Liver (tissue), 8 donors: ENCODE measurements at regions not wholly inside any gene's neighbourhood (a gene's known extent, or its start where the extent isn't known, plus 50 kb on each side); places are given as distances from the start of the nearest gene placed in this dataset.

ENCODE experiments used
- DNase-seq: peaks from one replicate; pipeline ENCODE4 v3.0.0-alpha.2; 2017; ENCODE audit warnings: low spot score
- H3K27ac ChIP-seq, 2 donors: one replicate each; pipeline ENCODE4 v1.7.0; 2013; ENCODE audit warnings: inconsistent platforms in 2 of 2, low read length in 2 of 2, control low read depth in 1 of 2, low read depth in 1 of 2, mild to moderate bottlenecking in 1 of 2
- H3K27me3 ChIP-seq, 4 donors: one replicate each; pipeline versions ENCODE4 v1.6.1 to v1.7.0; 2013; ENCODE audit warnings: low read length in 3 of 4, inconsistent platforms in 1 of 4, mild to moderate bottlenecking in 1 of 4, moderate library complexity in 1 of 4; ENCODE audit not compliant: control insufficient read depth in 4 of 4, insufficient read depth in 4 of 4
- H3K36me3 ChIP-seq, 4 donors: one replicate each; pipeline versions ENCODE4 v1.6.1 to v1.7.0; 2013; ENCODE audit warnings: low read length in 3 of 4, mild to moderate bottlenecking in 3 of 4, low read depth in 1 of 4, moderate library complexity in 1 of 4; ENCODE audit not compliant: control insufficient read depth in 4 of 4, insufficient read depth in 3 of 4
- H3K4me1 ChIP-seq, 4 donors: one replicate each; pipeline versions ENCODE4 v1.6.1 to v1.7.0; 2013; ENCODE audit warnings: low read length in 3 of 4, mild to moderate bottlenecking in 3 of 4, moderate library complexity in 1 of 4; ENCODE audit not compliant: control insufficient read depth in 4 of 4, insufficient read depth in 4 of 4
- H3K4me3 ChIP-seq, 3 donors: one replicate each; pipeline versions ENCODE4 v1.6.1 to v1.7.0; 2013; ENCODE audit warnings: low read length in 3 of 3, control low read depth in 1 of 3, low read depth in 1 of 3, mild to moderate bottlenecking in 1 of 3
- H3K9ac ChIP-seq, 2 donors: one replicate each; pipeline ENCODE4 v1.7.0; 2013; ENCODE audit warnings: low read length in 2 of 2, mild to moderate bottlenecking in 2 of 2, moderate library complexity in 2 of 2, control low read depth in 1 of 2, low read depth in 1 of 2
- H3K9me3 ChIP-seq, 4 donors: one replicate each; pipeline versions ENCODE4 v1.6.1 to v1.7.0; 2013; ENCODE audit warnings: low read length in 3 of 4; ENCODE audit not compliant: control insufficient read depth in 4 of 4
- EGR1 ChIP-seq, 2 donors: IDR thresholded peaks; 2 replicates each; pipeline ENCODE4 v1.6.1; 2016 to 2018; ENCODE audit warnings: antibody characterized with exemption in 2 of 2, low read depth in 2 of 2
- FOXA1 ChIP-seq: IDR thresholded peaks from 2 replicates; pipeline ENCODE4 v1.6.1; 2016; ENCODE audit warnings: antibody characterized with exemption
- FOXA2 ChIP-seq: IDR thresholded peaks from 2 replicates; pipeline ENCODE4 v1.6.1; 2016; ENCODE audit warnings: antibody characterized with exemption
- GABPA ChIP-seq, 2 donors: IDR thresholded peaks in 1 of 2; conservative IDR thresholded peaks in 1 of 2; 2 replicates each; pipeline ENCODE4 v1.6.1; 2016; ENCODE audit warnings: antibody characterized with exemption in 2 of 2, mild to moderate bottlenecking in 1 of 2, moderate library complexity in 1 of 2
- HNF4A ChIP-seq, 2 donors: conservative IDR thresholded peaks; 2 replicates each; pipeline ENCODE4 v1.6.1; 2016; ENCODE audit warnings: antibody characterized with exemption in 2 of 2, mild to moderate bottlenecking in 2 of 2
- HNF4G ChIP-seq: IDR thresholded peaks from 2 replicates; pipeline ENCODE4 v1.6.1; 2016; ENCODE audit warnings: antibody characterized with exemption
- NR2F2 ChIP-seq: IDR thresholded peaks from 2 replicates; pipeline ENCODE4 v1.6.1; 2016; ENCODE audit warnings: antibody characterized with exemption
- RAD21 ChIP-seq, 2 donors: IDR thresholded peaks; 2 replicates each; pipeline ENCODE4 v1.6.1; 2016; ENCODE audit warnings: antibody characterized with exemption in 2 of 2, mild to moderate bottlenecking in 2 of 2
- SP1 ChIP-seq: IDR thresholded peaks from 2 replicates; pipeline ENCODE4 v1.6.1; 2018; ENCODE audit warnings: antibody characterized with exemption, mild to moderate bottlenecking
- TAF1 ChIP-seq: conservative IDR thresholded peaks from 2 replicates; pipeline ENCODE4 v1.6.1; 2016; ENCODE audit warnings: antibody characterized with exemption, mild to moderate bottlenecking
- YY1 ChIP-seq: IDR thresholded peaks from 2 replicates; pipeline ENCODE4 v1.6.1; 2016; ENCODE audit warnings: antibody characterized with exemption, mild to moderate bottlenecking
- WGBS: extraction: QIAGEN DNeasy Blood & Tissue Kit; methylation state at CpG from one replicate; pipeline ENCODE4 v1.1.7; 2013; 5-methylcytosine and 5-hydroxymethylcytosine counted together
- TF ChIP-seq, protein P1 (sequence below): IDR thresholded peaks from 2 replicates; pipeline ENCODE4 v1.6.1; 2016; ENCODE audit warnings: antibody characterized with exemption
- TF ChIP-seq, protein P2 (sequence below): fragments of 150-350 bp; IDR thresholded peaks from 2 replicates; pipeline ENCODE4 v1.5.1; 2017; ENCODE audit warnings: improper control_type of control experiment, low read depth, low read length; ENCODE audit not compliant: missing input control
- TF ChIP-seq, protein P3 (sequence below): IDR thresholded peaks from 2 replicates; pipeline ENCODE4 v1.6.1; 2016; ENCODE audit warnings: antibody characterized with exemption, mild to moderate bottlenecking
- donor health status: healthy.
- donor health status: healthy.
- donor health status: healthy.
- donor health status: healthy.
- donor health status: healthy.

DNA sequence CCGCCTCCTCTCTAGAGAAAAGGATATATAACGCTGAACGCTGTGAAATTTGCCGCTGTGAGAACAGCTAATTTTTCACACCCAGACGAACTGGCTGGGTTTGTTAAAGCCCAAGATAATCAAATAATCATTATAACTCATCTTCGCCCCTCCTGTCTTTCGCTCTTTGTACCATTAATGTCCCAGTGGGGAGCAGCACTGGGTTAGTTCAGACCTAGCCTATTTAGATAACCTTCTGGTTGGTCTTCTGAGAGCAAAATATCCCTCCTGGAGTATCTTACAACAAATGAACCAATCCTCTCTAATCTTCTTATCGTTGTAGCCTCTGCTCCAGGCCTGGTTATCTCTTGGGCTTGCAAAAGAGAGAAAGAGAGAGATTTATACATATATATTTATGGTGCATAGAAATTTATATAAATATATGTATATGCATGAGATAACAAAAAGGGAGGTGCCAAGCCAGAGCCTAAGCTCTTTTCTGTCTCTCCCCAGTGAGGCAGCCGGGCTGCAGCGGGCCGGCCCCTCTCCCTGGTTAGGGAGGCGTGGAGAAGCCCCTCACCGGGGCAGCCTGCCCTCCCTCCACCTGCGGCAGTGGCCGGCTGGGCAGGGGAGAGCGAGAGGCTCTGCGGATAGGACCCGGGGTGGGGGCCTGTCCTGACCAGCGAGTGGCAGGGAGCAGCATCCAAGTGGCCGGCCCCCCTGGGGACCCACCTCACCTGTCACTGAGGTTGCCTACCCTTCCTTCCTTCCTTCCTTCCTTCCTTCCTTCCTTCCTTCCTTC, 202.0 kb upstream of the LHX5 start:
- Histone ChIP-seq H3K9me3 (no peaks in the 10 kb centered on the region), H3K36me3 (no peaks in the 10 kb centered on the region), H3K4me3 (no peak overlapping the region), H3K27ac (no peak overlapping the region), H3K4me1 (no peaks in the 10 kb centered on the region), H3K27me3 (peaks cover 0 to 12% (median 2%) of the 10 kb centered on the region in 4 donors), H3K9ac (no peak overlapping the region)
- DNase-seq, result no peak
- 56% methylated on average over 20 of the region's 20 CpGs for WGBS
- TF ChIP-seq HNF4A (conservative IDR thresholded peaks at IDR 0.05), result no peak
- no peak for TF ChIP-seq FOXA2
- TF ChIP-seq YY1, result no peak
- no peak for TF ChIP-seq GABPA (IDR thresholded peaks at IDR 0.05 in 1 of 2, conservative IDR thresholded peaks at IDR 0.05 in 1 of 2)
- TF ChIP-seq, protein P1, sequence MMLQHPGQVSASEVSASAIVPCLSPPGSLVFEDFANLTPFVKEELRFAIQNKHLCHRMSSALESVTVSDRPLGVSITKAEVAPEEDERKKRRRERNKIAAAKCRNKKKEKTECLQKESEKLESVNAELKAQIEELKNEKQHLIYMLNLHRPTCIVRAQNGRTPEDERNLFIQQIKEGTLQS, result no peak
- TF ChIP-seq NR2F2, result no peak
- no peak for TF ChIP-seq FOXA1
- TF ChIP-seq, protein P2, sequence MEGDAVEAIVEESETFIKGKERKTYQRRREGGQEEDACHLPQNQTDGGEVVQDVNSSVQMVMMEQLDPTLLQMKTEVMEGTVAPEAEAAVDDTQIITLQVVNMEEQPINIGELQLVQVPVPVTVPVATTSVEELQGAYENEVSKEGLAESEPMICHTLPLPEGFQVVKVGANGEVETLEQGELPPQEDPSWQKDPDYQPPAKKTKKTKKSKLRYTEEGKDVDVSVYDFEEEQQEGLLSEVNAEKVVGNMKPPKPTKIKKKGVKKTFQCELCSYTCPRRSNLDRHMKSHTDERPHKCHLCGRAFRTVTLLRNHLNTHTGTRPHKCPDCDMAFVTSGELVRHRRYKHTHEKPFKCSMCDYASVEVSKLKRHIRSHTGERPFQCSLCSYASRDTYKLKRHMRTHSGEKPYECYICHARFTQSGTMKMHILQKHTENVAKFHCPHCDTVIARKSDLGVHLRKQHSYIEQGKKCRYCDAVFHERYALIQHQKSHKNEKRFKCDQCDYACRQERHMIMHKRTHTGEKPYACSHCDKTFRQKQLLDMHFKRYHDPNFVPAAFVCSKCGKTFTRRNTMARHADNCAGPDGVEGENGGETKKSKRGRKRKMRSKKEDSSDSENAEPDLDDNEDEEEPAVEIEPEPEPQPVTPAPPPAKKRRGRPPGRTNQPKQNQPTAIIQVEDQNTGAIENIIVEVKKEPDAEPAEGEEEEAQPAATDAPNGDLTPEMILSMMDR, result no peak
- TF ChIP-seq HNF4G, result no peak
- TF ChIP-seq, protein P3, sequence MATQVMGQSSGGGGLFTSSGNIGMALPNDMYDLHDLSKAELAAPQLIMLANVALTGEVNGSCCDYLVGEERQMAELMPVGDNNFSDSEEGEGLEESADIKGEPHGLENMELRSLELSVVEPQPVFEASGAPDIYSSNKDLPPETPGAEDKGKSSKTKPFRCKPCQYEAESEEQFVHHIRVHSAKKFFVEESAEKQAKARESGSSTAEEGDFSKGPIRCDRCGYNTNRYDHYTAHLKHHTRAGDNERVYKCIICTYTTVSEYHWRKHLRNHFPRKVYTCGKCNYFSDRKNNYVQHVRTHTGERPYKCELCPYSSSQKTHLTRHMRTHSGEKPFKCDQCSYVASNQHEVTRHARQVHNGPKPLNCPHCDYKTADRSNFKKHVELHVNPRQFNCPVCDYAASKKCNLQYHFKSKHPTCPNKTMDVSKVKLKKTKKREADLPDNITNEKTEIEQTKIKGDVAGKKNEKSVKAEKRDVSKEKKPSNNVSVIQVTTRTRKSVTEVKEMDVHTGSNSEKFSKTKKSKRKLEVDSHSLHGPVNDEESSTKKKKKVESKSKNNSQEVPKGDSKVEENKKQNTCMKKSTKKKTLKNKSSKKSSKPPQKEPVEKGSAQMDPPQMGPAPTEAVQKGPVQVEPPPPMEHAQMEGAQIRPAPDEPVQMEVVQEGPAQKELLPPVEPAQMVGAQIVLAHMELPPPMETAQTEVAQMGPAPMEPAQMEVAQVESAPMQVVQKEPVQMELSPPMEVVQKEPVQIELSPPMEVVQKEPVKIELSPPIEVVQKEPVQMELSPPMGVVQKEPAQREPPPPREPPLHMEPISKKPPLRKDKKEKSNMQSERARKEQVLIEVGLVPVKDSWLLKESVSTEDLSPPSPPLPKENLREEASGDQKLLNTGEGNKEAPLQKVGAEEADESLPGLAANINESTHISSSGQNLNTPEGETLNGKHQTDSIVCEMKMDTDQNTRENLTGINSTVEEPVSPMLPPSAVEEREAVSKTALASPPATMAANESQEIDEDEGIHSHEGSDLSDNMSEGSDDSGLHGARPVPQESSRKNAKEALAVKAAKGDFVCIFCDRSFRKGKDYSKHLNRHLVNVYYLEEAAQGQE, result no peak
- TF ChIP-seq EGR1 (IDR thresholded peaks at IDR 0.05; ENCODE audit: low read depth in 2 of 2), result no peak
- no peak for TF ChIP-seq SP1
- no peak for TF ChIP-seq TAF1

DNA sequence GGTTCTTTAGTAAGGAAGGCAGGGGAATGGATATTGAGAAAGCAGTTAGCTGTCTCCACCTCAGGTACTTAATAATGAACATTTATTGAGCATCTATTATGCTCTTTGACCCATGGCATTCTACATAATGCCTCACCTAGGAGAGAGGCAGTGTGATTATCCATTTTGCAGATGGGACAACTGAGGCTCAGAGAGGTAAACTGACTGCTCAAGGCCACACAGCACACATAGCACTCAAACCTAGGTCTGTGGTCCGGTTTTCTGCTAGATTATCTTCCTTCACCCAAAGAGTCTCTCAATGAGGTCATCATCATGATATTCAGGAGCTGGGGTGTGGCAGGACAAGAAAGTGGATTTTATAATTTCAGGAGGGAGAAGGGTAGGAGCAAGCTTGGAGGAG, 199.1 kb upstream of the LHX5 start:
- Histone ChIP-seq H3K9ac (no peak overlapping the region), H3K36me3 (no peaks in the 10 kb centered on the region), H3K4me1 (no peaks in the 10 kb centered on the region), H3K4me3 (no peak overlapping the region), H3K27ac (no peak overlapping the region), H3K9me3 (no peaks in the 10 kb centered on the region), H3K27me3 (peaks cover 0 to 8% (median 2%) of the 10 kb centered on the region in 4 donors)
- no peak for DNase-seq
- 78% methylated on average over 1 of the region's 1 CpG for WGBS
- no peak for TF ChIP-seq RAD21 (IDR thresholded peaks at IDR 0.05)
